Ishikawa (cell line): ENCODE measurements at regions not wholly inside any gene's neighbourhood (a gene's known extent, or its start where the extent isn't known, plus 50 kb on each side); places are given as distances from the start of the nearest gene placed in this dataset.

Source experiments
- CEBPB ChIP-seq: IDR thresholded peaks from 2 replicates; pipeline ENCODE4 v1.6.1; 2012
- CREB1 ChIP-seq: IDR thresholded peaks from 2 replicates; pipeline ENCODE4 v1.6.1; 2012; ENCODE audit warnings: low read depth
- EGR1 ChIP-seq: IDR thresholded peaks from 2 replicates; pipeline ENCODE4 v1.6.1; 2012
- EP300 ChIP-seq: IDR thresholded peaks from 2 replicates; pipeline ENCODE4 v1.6.1; 2012; ENCODE audit warnings: borderline replicate concordance
- FOXM1 ChIP-seq: IDR thresholded peaks from 2 replicates; pipeline ENCODE4 v1.6.1; 2012; ENCODE audit warnings: low read depth, borderline replicate concordance
- MAX ChIP-seq: IDR thresholded peaks from 2 replicates; pipeline ENCODE4 v1.6.1; 2012
- RAD21 ChIP-seq: IDR thresholded peaks from 2 replicates; pipeline ENCODE4 v1.6.1; 2012; ENCODE audit warnings: low read depth
- REST ChIP-seq: IDR thresholded peaks from 2 replicates; pipeline ENCODE4 v1.6.1; 2012; ENCODE audit warnings: low read depth, mild to moderate bottlenecking
- TAF1 ChIP-seq: IDR thresholded peaks from 2 replicates; pipeline ENCODE4 v1.6.1; 2012; ENCODE audit warnings: low read depth, mild to moderate bottlenecking
- TCF12 ChIP-seq: IDR thresholded peaks from 2 replicates; pipeline ENCODE4 v1.6.1; 2012; ENCODE audit warnings: low read depth
- TEAD4 ChIP-seq: IDR thresholded peaks from 2 replicates; pipeline ENCODE4 v1.6.1; 2012
- USF1 ChIP-seq: IDR thresholded peaks from 2 replicates; pipeline ENCODE4 v1.6.1; 2012
- YY1 ChIP-seq: IDR thresholded peaks from 2 replicates; pipeline ENCODE4 v1.6.1; 2012; ENCODE audit warnings: low read depth
- ZBTB7A ChIP-seq: IDR thresholded peaks from 2 replicates; pipeline ENCODE4 v1.6.1; 2012; ENCODE audit warnings: low read depth

- no peak for TF ChIP-seq CREB1
- TF ChIP-seq USF1, result no peak
- no peak for TF ChIP-seq MAX
- no peak for TF ChIP-seq EP300
- no peak for TF ChIP-seq TCF12
- no peak for TF ChIP-seq REST
- TF ChIP-seq TAF1, result no peak
- TF ChIP-seq RAD21, result no peak
- TF ChIP-seq YY1, result no peak
- TF ChIP-seq CEBPB, result no peak
- no peak for TF ChIP-seq TEAD4
- TF ChIP-seq FOXM1, result no peak
- TF ChIP-seq ZBTB7A, result no peak
- no peak for TF ChIP-seq EGR1
Measured at GRCh38 chr3:59555593-59556315, 505.9 kb upstream of the CFAP20DC start.
